ENCODE measurements at regions not wholly inside any gene's neighbourhood (a gene's known extent, or its start where the extent isn't known, plus 50 kb on each side); places are given as distances from the start of the nearest gene placed in this dataset.
A peak's percentile ranks its signal among the peaks of the same experiment; 100 is the strongest.

DNA sequence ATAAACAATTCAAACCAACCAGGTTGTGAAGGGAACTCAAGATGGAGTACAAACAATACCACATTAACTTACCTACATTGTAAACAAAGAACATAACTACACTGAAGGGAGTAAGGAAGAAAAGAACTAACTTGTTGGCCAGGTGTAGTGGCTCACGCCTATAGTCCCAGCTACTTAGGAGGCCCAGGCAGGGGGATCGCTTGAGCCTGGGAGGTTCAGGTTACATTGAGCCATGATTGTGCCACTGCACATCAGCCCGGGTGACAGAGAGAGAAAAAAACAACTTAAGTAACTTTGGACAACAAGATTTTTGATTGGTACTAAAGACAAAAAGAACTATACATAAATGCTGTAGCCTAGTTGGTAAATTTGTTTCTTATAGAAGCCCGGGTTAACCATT, 68.8 kb downstream of the TRIL start:
- 79 to 84% (median 80%) methylated on average over 4 of the region's 4 CpGs for WGBS, 5 donors
- intact Hi-C loops (cut with DNase I; ENCODE audit: low total_unique reads), result no loop called here
- H3K27ac ChIP-seq, result no peak overlapping the region

DNA sequence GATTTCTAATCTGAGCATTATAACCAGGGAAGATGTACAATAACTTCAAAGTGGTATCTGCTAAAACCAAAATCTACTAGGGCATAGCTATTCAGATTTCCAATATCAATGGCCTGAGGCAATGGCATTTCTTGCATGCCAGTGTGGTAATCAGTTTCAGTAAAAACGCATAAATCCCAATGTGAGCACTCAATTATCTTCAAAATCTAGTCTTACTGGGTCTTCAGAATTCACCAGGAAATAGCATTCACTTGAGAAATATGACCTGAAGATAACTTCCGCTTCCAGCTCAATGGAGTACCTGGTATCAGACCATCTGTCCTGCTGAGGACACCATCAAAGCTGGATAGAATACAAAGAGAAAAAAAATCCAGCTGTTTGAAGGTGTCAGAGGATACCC, 72.4 kb downstream of the TRIL start:
- peaks cover 0 to 18% (median 0%) of the 10 kb centered on the region in 3 donors for H3K27me3 ChIP-seq
- no peak for DNase-seq
- TF ChIP-seq POLR2A (IDR thresholded peaks at IDR 0.05) (no peak), EP300 (IDR thresholded peaks at IDR 0.05) (no peak), POLR2AphosphoS5 (IDR thresholded peaks at IDR 0.05) (no peak)
- TF ChIP-seq, protein P1, sequence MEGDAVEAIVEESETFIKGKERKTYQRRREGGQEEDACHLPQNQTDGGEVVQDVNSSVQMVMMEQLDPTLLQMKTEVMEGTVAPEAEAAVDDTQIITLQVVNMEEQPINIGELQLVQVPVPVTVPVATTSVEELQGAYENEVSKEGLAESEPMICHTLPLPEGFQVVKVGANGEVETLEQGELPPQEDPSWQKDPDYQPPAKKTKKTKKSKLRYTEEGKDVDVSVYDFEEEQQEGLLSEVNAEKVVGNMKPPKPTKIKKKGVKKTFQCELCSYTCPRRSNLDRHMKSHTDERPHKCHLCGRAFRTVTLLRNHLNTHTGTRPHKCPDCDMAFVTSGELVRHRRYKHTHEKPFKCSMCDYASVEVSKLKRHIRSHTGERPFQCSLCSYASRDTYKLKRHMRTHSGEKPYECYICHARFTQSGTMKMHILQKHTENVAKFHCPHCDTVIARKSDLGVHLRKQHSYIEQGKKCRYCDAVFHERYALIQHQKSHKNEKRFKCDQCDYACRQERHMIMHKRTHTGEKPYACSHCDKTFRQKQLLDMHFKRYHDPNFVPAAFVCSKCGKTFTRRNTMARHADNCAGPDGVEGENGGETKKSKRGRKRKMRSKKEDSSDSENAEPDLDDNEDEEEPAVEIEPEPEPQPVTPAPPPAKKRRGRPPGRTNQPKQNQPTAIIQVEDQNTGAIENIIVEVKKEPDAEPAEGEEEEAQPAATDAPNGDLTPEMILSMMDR (IDR thresholded peaks at IDR 0.05), result no peak
- intact Hi-C loops (cut with DNase I; ENCODE audit: low total_unique reads), result no loop called here
- no peaks in the 10 kb centered on the region for H3K36me3 ChIP-seq
- 82 to 94% (median 90%) methylated on average over 2 of the region's 2 CpGs for WGBS, 5 donors
- H3K9me3 ChIP-seq, result peaks cover 0 to 5% (median 0%) of the 10 kb centered on the region in 4 donors
- H3K27ac ChIP-seq, result no peak overlapping the region
- no peaks in the 10 kb centered on the region for H3K4me1 ChIP-seq
- no peak overlapping the region for H3K4me3 ChIP-seq

More for the DNA sequence above, 68.8 kb downstream of the TRIL start:
- Histone ChIP-seq H3K4me3 (no peak overlapping the region), H3K27me3 (no peaks in the 10 kb centered on the region), H3K4me1 (no peaks in the 10 kb centered on the region), H3K9me3 (peaks cover 0 to 5% (median 0%) of the 10 kb centered on the region in 4 donors), H3K36me3 (no peaks in the 10 kb centered on the region)
- no peak for DNase-seq
- no peak for TF ChIP-seq POLR2AphosphoS5 (IDR thresholded peaks at IDR 0.05)
- no peak for TF ChIP-seq EP300 (IDR thresholded peaks at IDR 0.05)
- no peak for TF ChIP-seq POLR2A (IDR thresholded peaks at IDR 0.05)
- TF ChIP-seq, protein P1 (IDR thresholded peaks at IDR 0.05), result no peak

DNA sequence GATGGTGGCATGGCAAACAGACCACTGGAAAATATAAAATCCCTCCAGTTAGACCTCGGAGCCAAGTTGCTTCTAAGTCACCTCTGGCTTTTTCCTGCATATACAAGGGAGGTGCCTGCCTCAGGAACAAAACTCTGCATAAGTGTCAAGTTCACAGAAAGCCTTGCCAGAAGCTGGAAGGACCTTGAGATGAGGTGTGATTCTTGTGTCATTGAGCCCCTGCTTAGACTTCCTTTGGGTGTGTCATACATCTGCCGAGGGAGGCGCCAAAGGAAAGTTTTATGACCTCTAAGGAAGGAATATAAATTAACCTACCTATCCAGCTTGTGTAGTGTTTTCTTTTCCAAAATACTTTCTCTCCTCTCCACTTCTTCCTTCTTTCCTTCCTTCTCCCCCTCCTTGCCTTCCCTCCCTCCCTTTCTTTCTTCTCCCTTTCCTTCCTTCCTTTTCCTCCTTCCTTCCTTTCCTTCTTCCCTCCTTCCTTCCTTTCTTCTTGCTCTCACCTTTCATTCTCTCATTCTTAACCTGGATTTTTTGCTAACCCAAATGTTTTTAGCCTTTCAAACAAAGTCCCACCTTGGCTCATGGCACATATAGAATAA, 75.2 kb downstream of the TRIL start:
- Histone ChIP-seq H3K36me3 (no peaks in the 10 kb centered on the region), H3K27ac (no peak overlapping the region), H3K4me1 (peaks cover 0 to 5% (median 0%) of the 10 kb centered on the region in 4 donors), H3K27me3 (peaks cover 0 to 18% (median 0%) of the 10 kb centered on the region in 3 donors), H3K4me3 (no peak overlapping the region), H3K9me3 (peaks cover 0 to 5% (median 0%) of the 10 kb centered on the region in 4 donors)
- WGBS, 5 donors, result 53 to 72% (median 62%) methylated on average over 3 of the region's 3 CpGs
- peak in 1 of 2 donors; percentile 19 for DNase-seq
- intact Hi-C loops (cut with DNase I; ENCODE audit: low total_unique reads), result no loop called here
- TF ChIP-seq, protein P1 (IDR thresholded peaks at IDR 0.05), result no peak
- no peak for TF ChIP-seq EP300 (IDR thresholded peaks at IDR 0.05)
- TF ChIP-seq POLR2A (IDR thresholded peaks at IDR 0.05), result no peak
- no peak for TF ChIP-seq POLR2AphosphoS5 (IDR thresholded peaks at IDR 0.05)

GRCh38 chr7:28879105-28879504, 79.0 kb downstream of the TRIL start:
- WGBS, 5 donors, result 37 to 54% (median 45%) methylated on average over 2 of the region's 2 CpGs
- intact Hi-C loops (cut with DNase I; ENCODE audit: low total_unique reads), result no loop called here
- DNase-seq, result no peak
- no peaks in the 10 kb centered on the region for H3K9me3 ChIP-seq
- peaks cover 0 to 5% (median 0%) of the 10 kb centered on the region in 4 donors for H3K4me1 ChIP-seq
- H3K36me3 ChIP-seq, result no peaks in the 10 kb centered on the region
- no peak overlapping the region for H3K27ac ChIP-seq
- no peak for TF ChIP-seq EP300 (IDR thresholded peaks at IDR 0.05)
- no peak for TF ChIP-seq POLR2A (IDR thresholded peaks at IDR 0.05)
- TF ChIP-seq, protein P1 (IDR thresholded peaks at IDR 0.05), result no peak
- TF ChIP-seq POLR2AphosphoS5 (IDR thresholded peaks at IDR 0.05), result no peak
- H3K27me3 ChIP-seq, result peaks cover 0 to 18% (median 0%) of the 10 kb centered on the region in 3 donors
- H3K4me3 ChIP-seq, result no peak overlapping the region
